ENCODE measurements at regions not wholly inside any gene's neighbourhood (a gene's known extent, or its start where the extent isn't known, plus 50 kb on each side); places are given as distances from the start of the nearest gene placed in this dataset.

GRCh38 chr14:32006263-32007110, 70.6 kb upstream of the ARHGAP5 start:
- no peak overlapping the region for H3K4me3 ChIP-seq (ENCODE audit: low read length)
- no peak for TF ChIP-seq CTCF (conservative IDR thresholded peaks at IDR 0.05; ENCODE audit: low read depth, low read length)
- no peak for DNase-seq (ENCODE audit: low read depth)

GRCh38 chr14:32007755-32008362, 69.2 kb upstream of the ARHGAP5 start:
- no peak overlapping the region for H3K4me3 ChIP-seq (ENCODE audit: low read length)
- no peak for DNase-seq (ENCODE audit: low read depth)
- no peak for TF ChIP-seq CTCF (conservative IDR thresholded peaks at IDR 0.05; ENCODE audit: low read depth, low read length)

GRCh38 chr14:32008602-32009193, 68.4 kb upstream of the ARHGAP5 start:
- no peak overlapping the region for H3K4me3 ChIP-seq (ENCODE audit: low read length)
- DNase-seq (ENCODE audit: low read depth) = no peak
- no peak for TF ChIP-seq CTCF (conservative IDR thresholded peaks at IDR 0.05; ENCODE audit: low read depth, low read length)

GRCh38 chr14:32009221-32009975, 67.7 kb upstream of the ARHGAP5 start:
- DNase-seq (ENCODE audit: low read depth) = no peak
- H3K4me3 ChIP-seq (ENCODE audit: low read length) = no peak overlapping the region
- no peak for TF ChIP-seq CTCF (conservative IDR thresholded peaks at IDR 0.05; ENCODE audit: low read depth, low read length)

- DNase-seq (ENCODE audit: low read depth) = no peak
- H3K4me3 ChIP-seq (ENCODE audit: low read length) = no peak overlapping the region
- no peak for TF ChIP-seq CTCF (conservative IDR thresholded peaks at IDR 0.05; ENCODE audit: low read depth, low read length)
Observed at GRCh38 chr14:32009976-32010581, 67.0 kb upstream of the ARHGAP5 start.

GRCh38 chr14:32010604-32011125, 66.4 kb upstream of the ARHGAP5 start:
- H3K4me3 ChIP-seq (ENCODE audit: low read length) = no peak overlapping the region
- no peak for TF ChIP-seq CTCF (conservative IDR thresholded peaks at IDR 0.05; ENCODE audit: low read depth, low read length)
- no peak for DNase-seq (ENCODE audit: low read depth)
